Skeletal muscle satellite cell (primary cell): ENCODE measurements at regions not wholly inside any gene's neighbourhood (a gene's known extent, or its start where the extent isn't known, plus 50 kb on each side); places are given as distances from the start of the nearest gene placed in this dataset.

ENCODE experiments used
- H3K27me3 ChIP-seq: 2 replicates; pipeline ENCODE4 v1.7.0; 2013; ENCODE audit warnings: low read length; ENCODE audit not compliant: control insufficient read depth, insufficient read depth
- H3K36me3 ChIP-seq: 2 replicates; pipeline ENCODE4 v1.7.0; 2013; ENCODE audit warnings: mild to moderate bottlenecking, control low read depth, low read length; ENCODE audit not compliant: insufficient read depth
- H3K4me1 ChIP-seq: 2 replicates; pipeline ENCODE4 v1.7.0; 2013; ENCODE audit warnings: low read length; ENCODE audit not compliant: control insufficient read depth, insufficient read depth
- H3K4me2 ChIP-seq: 2 replicates; pipeline ENCODE4 v1.7.0; 2013; ENCODE audit warnings: mild to moderate bottlenecking, low read length
- H3K4me3 ChIP-seq: 2 replicates; pipeline ENCODE4 v1.7.0; 2013; ENCODE audit warnings: low read length
- H3K9ac ChIP-seq: 2 replicates; pipeline ENCODE4 v1.7.0; 2013; ENCODE audit warnings: mild to moderate bottlenecking, low read depth, low read length, moderate library complexity
- H3K9me3 ChIP-seq: replicated peaks from 2 replicates; pipeline ENCODE4 v1.7.0; 2013; ENCODE audit warnings: mild to moderate bottlenecking, control low read depth, low read length

GRCh38 chr4:63607169-63607872, 801.9 kb downstream of the TECRL start:
- H3K4me1 ChIP-seq = no peaks in the 10 kb centered on the region
- H3K4me2 ChIP-seq = no peak overlapping the region
- no peak overlapping the region for H3K9ac ChIP-seq
- no peaks in the 10 kb centered on the region for H3K27me3 ChIP-seq
- no peaks in the 10 kb centered on the region for H3K9me3 ChIP-seq
- no peak overlapping the region for H3K4me3 ChIP-seq
- H3K36me3 ChIP-seq = no peaks in the 10 kb centered on the region

- no peaks in the 10 kb centered on the region for H3K27me3 ChIP-seq
- H3K9me3 ChIP-seq = no peaks in the 10 kb centered on the region
- H3K4me3 ChIP-seq = no peak overlapping the region
- no peaks in the 10 kb centered on the region for H3K4me1 ChIP-seq
- H3K36me3 ChIP-seq = no peaks in the 10 kb centered on the region
- H3K4me2 ChIP-seq = no peak overlapping the region
- no peak overlapping the region for H3K9ac ChIP-seq
Observed at GRCh38 chr4:63589796-63590195, 819.5 kb downstream of the TECRL start.

- H3K4me2 ChIP-seq = no peak overlapping the region
- H3K36me3 ChIP-seq = no peaks in the 10 kb centered on the region
- H3K4me1 ChIP-seq = no peaks in the 10 kb centered on the region
- peaks cover 13% of the 10 kb centered on the region for H3K9me3 ChIP-seq
- no peaks in the 10 kb centered on the region for H3K27me3 ChIP-seq
- H3K9ac ChIP-seq = no peak overlapping the region
- H3K4me3 ChIP-seq = no peak overlapping the region
Observed at GRCh38 chr4:63583561-63583960, 825.7 kb downstream of the TECRL start.

- no peak overlapping the region for H3K4me2 ChIP-seq
Observed at GRCh38 chr4:63583007-63583406, 826.2 kb downstream of the TECRL start.

GRCh38 chr4:63580796-63581475, 828.3 kb downstream of the TECRL start:
- Histone ChIP-seq H3K4me3 (no peak overlapping the region), H3K4me1 (no peaks in the 10 kb centered on the region), H3K36me3 (no peaks in the 10 kb centered on the region), H3K9me3 (peaks cover 19% of the 10 kb centered on the region), H3K27me3 (no peaks in the 10 kb centered on the region), H3K9ac (no peak overlapping the region), H3K4me2 (no peak overlapping the region)

More at GRCh38 chr4:63583007-63583406, 826.2 kb downstream of the TECRL start:
- Histone ChIP-seq H3K36me3 (no peaks in the 10 kb centered on the region), H3K9me3 (peaks cover 13% of the 10 kb centered on the region), H3K9ac (no peak overlapping the region), H3K27me3 (no peaks in the 10 kb centered on the region), H3K4me1 (no peaks in the 10 kb centered on the region), H3K4me3 (no peak overlapping the region)

- Histone ChIP-seq H3K9ac (no peak overlapping the region), H3K4me3 (no peak overlapping the region), H3K9me3 (peaks cover 22% of the 10 kb centered on the region), H3K27me3 (no peaks in the 10 kb centered on the region), H3K36me3 (no peaks in the 10 kb centered on the region), H3K4me2 (no peak overlapping the region), H3K4me1 (no peaks in the 10 kb centered on the region)
Observed at GRCh38 chr4:63578383-63578782, 830.9 kb downstream of the TECRL start.

- no peak overlapping the region for H3K4me3 ChIP-seq
- H3K27me3 ChIP-seq = no peaks in the 10 kb centered on the region
- no peaks in the 10 kb centered on the region for H3K36me3 ChIP-seq
- no peak overlapping the region for H3K9ac ChIP-seq
- H3K9me3 ChIP-seq = peaks cover 11% of the 10 kb centered on the region
- H3K4me2 ChIP-seq = no peak overlapping the region
- H3K4me1 ChIP-seq = no peaks in the 10 kb centered on the region
Observed at GRCh38 chr4:63566658-63567057, 842.6 kb downstream of the TECRL start.

- Histone ChIP-seq H3K36me3 (no peaks in the 10 kb centered on the region), H3K27me3 (no peaks in the 10 kb centered on the region), H3K9ac (no peak overlapping the region), H3K4me1 (no peaks in the 10 kb centered on the region), H3K4me2 (no peak overlapping the region), H3K9me3 (peaks cover 8% of the 10 kb centered on the region), H3K4me3 (no peak overlapping the region)
Observed at GRCh38 chr4:63563288-63564014, 845.8 kb downstream of the TECRL start.

GRCh38 chr4:63558709-63559108, 850.5 kb downstream of the TECRL start:
- no peak overlapping the region for H3K4me3 ChIP-seq

GRCh38 chr4:63556332-63556731, 852.9 kb downstream of the TECRL start:
- no peak overlapping the region for H3K4me2 ChIP-seq
- no peak overlapping the region for H3K4me3 ChIP-seq

More at GRCh38 chr4:63558709-63559108, 850.5 kb downstream of the TECRL start:
- Histone ChIP-seq H3K9me3 (peaks cover 5% of the 10 kb centered on the region), H3K27me3 (no peaks in the 10 kb centered on the region), H3K9ac (no peak overlapping the region), H3K36me3 (no peaks in the 10 kb centered on the region), H3K4me1 (no peaks in the 10 kb centered on the region), H3K4me2 (no peak overlapping the region)

GRCh38 chr4:63553123-63553522, 856.1 kb downstream of the TECRL start:
- H3K36me3 ChIP-seq = no peaks in the 10 kb centered on the region
- H3K4me3 ChIP-seq = no peak overlapping the region
- H3K9me3 ChIP-seq = no peaks in the 10 kb centered on the region
- no peak overlapping the region for H3K9ac ChIP-seq
- H3K4me2 ChIP-seq = no peak overlapping the region
- H3K4me1 ChIP-seq = no peaks in the 10 kb centered on the region
- no peaks in the 10 kb centered on the region for H3K27me3 ChIP-seq

More at GRCh38 chr4:63556332-63556731, 852.9 kb downstream of the TECRL start:
- H3K27me3 ChIP-seq = no peaks in the 10 kb centered on the region
- H3K4me1 ChIP-seq = no peaks in the 10 kb centered on the region
- no peaks in the 10 kb centered on the region for H3K36me3 ChIP-seq
- no peaks in the 10 kb centered on the region for H3K9me3 ChIP-seq
- no peak overlapping the region for H3K9ac ChIP-seq
